GM23338 (cell line): ENCODE measurements at regions not wholly inside any gene's neighbourhood (a gene's known extent, or its start where the extent isn't known, plus 50 kb on each side); places are given as distances from the start of the nearest gene placed in this dataset.
A peak's percentile ranks its signal among the peaks of the same experiment; 100 is the strongest.

Experiments used
- ATAC-seq: fragments of 200-7000 bp; cut with Tn5 transposase; 3 replicates; pipeline ENCODE4 v1.9.1; 2020
- DNase-seq: peaks from one replicate; pipeline ENCODE4 v3.0.0-alpha.2; 2015; ENCODE audit warnings: low spot score
- H2AFZ ChIP-seq: fragments of 200-600 bp; sonication (generic); 2 replicates; pipeline ENCODE4 v1.8.0; 2016; ENCODE audit warnings: antibody characterized with exemption, mild to moderate bottlenecking, moderate library complexity
- H3F3A ChIP-seq: fragments of 200-600 bp; sonication (generic); replicated peaks from 2 replicates; pipeline ENCODE4 v1.8.0; 2017; ENCODE audit warnings: antibody characterized with exemption, mixed run types, low read depth
- H3K27ac ChIP-seq: fragments of 200-600 bp; sonication (generic); 2 replicates; pipeline ENCODE4 v1.6.1; 2016; ENCODE audit warnings: low read depth
- H3K27me3 ChIP-seq: fragments of 200-600 bp; sonication (generic); 2 replicates; pipeline ENCODE4 v1.8.0; 2016; ENCODE audit warnings: mild to moderate bottlenecking, mixed run types, moderate library complexity; ENCODE audit not compliant: insufficient read depth
- H3K36me3 ChIP-seq: fragments of 200-600 bp; sonication (generic); 2 replicates; pipeline ENCODE4 v1.8.0; 2016; ENCODE audit warnings: mild to moderate bottlenecking; ENCODE audit not compliant: insufficient read depth
- H3K4me1 ChIP-seq: fragments of 200-600 bp; sonication (generic); 2 replicates; pipeline ENCODE4 v1.8.0; 2016; ENCODE audit warnings: mild to moderate bottlenecking, moderate library complexity; ENCODE audit not compliant: insufficient read depth
- H3K4me2 ChIP-seq: fragments of 200-600 bp; sonication (generic); 2 replicates; pipeline ENCODE4 v1.7.1; 2017; ENCODE audit warnings: mixed run types
- H3K4me3 ChIP-seq: fragments of 200-600 bp; sonication (generic); 2 replicates; pipeline ENCODE4 v1.6.1; 2016; ENCODE audit warnings: mixed run types
- H3K79me2 ChIP-seq: fragments of 200-600 bp; sonication (generic); replicated peaks from 2 replicates; pipeline ENCODE4 v1.8.0; 2017; ENCODE audit warnings: mild to moderate bottlenecking; ENCODE audit not compliant: insufficient read depth
- H3K9me2 ChIP-seq: fragments of 200-600 bp; sonication (generic); 2 replicates; pipeline ENCODE4 v1.8.0; 2017; ENCODE audit not compliant: insufficient read depth
- H4K20me1 ChIP-seq: fragments of 200-600 bp; sonication (generic); replicated peaks from 2 replicates; pipeline ENCODE4 v1.8.0; 2017; ENCODE audit warnings: mild to moderate bottlenecking; ENCODE audit not compliant: insufficient read depth
- H3K27ac Mint-ChIP-seq: 2 replicates; pipeline ENCODE4 v1.8.0; 2020; ENCODE audit warnings: inconsistent platforms, mild to moderate bottlenecking, moderate library complexity, mixed read lengths
- H3K27me3 Mint-ChIP-seq: 3 replicates; pipeline ENCODE4 v1.8.0; 2022; ENCODE audit warnings: low read depth, mild to moderate bottlenecking, moderate library complexity, mixed read lengths, inconsistent platforms; ENCODE audit not compliant: insufficient read depth, poor library complexity
- H3K36me3 Mint-ChIP-seq: 3 replicates; pipeline ENCODE4 v1.8.0; 2021; ENCODE audit warnings: low read depth, mild to moderate bottlenecking, inconsistent platforms, moderate library complexity, mixed read lengths
- H3K4me1 Mint-ChIP-seq: 3 replicates; pipeline ENCODE4 v1.8.0; 2020; ENCODE audit warnings: mild to moderate bottlenecking, inconsistent platforms, mixed read lengths
- H3K4me3 Mint-ChIP-seq: 3 replicates; pipeline ENCODE4 v1.8.0; 2021; ENCODE audit warnings: moderate library complexity, mild to moderate bottlenecking, inconsistent platforms, mixed read lengths
- H3K9me3 Mint-ChIP-seq: 3 replicates; pipeline ENCODE4 v1.8.0; 2020; ENCODE audit warnings: moderate library complexity, mild to moderate bottlenecking, inconsistent platforms, mixed read lengths
- CREB1 ChIP-seq: fragments of 250-450 bp; sonication (Bioruptor Pico); IDR thresholded peaks from 2 replicates; pipeline ENCODE4 v1.5.0; 2020; ENCODE audit warnings: low read depth, mild to moderate bottlenecking, moderate library complexity
- CTCF ChIP-seq, 2 experiments: fragments of 200-600 bp in 1 of 2; sonication (generic) in 1 of 2; conservative IDR thresholded peaks; 2 replicates each; pipeline versions ENCODE4 v1.5.1 to v1.6.1; 2016 to 2017; ENCODE audit warnings: antibody characterized with exemption in 2 of 2, low read depth in 2 of 2, mild to moderate bottlenecking in 2 of 2, moderate library complexity in 1 of 2
- EZH2 ChIP-seq: fragments of 200-600 bp; sonication (generic); IDR thresholded peaks from one replicate; pipeline ENCODE4 v1.8.0; 2017; ENCODE audit warnings: antibody characterized with exemption, mild to moderate bottlenecking, low read depth; ENCODE audit not compliant: unreplicated experiment
- EZH2phosphoT487 ChIP-seq: fragments of 200-600 bp; sonication (generic); IDR thresholded peaks from one replicate; pipeline ENCODE4 v1.8.1; 2018; ENCODE audit warnings: antibody characterized with exemption; ENCODE audit not compliant: unreplicated experiment
- JUNB ChIP-seq: IDR thresholded peaks from one replicate; pipeline ENCODE4 v1.6.1; 2016; ENCODE audit warnings: antibody characterized with exemption; ENCODE audit not compliant: unreplicated experiment
- NANOG ChIP-seq: IDR thresholded peaks from 2 replicates; pipeline ENCODE4 v1.6.1; 2016; ENCODE audit warnings: antibody characterized with exemption, borderline replicate concordance
- POLR2AphosphoS5 ChIP-seq: IDR thresholded peaks from 2 replicates; pipeline ENCODE4 v1.6.1; 2016; ENCODE audit warnings: antibody characterized with exemption, low read depth
- REST ChIP-seq: IDR thresholded peaks from one replicate; pipeline ENCODE4 v1.6.1; 2018; ENCODE audit warnings: antibody characterized with exemption; ENCODE audit not compliant: unreplicated experiment
- ZNF114 ChIP-seq: fragments of 250-450 bp; sonication (Bioruptor Pico); IDR thresholded peaks from 2 replicates; pipeline ENCODE4 v1.5.0; 2020; ENCODE audit warnings: mild to moderate bottlenecking, moderate library complexity
- ZNF331 ChIP-seq: fragments of 250-450 bp; sonication (Bioruptor Pico); IDR thresholded peaks from 2 replicates; pipeline ENCODE4 v1.5.0; 2020; ENCODE audit warnings: low read depth, mild to moderate bottlenecking, moderate library complexity
- ZNF462 ChIP-seq: fragments of 250-450 bp; sonication (Bioruptor Pico); IDR thresholded peaks from 2 replicates; pipeline ENCODE4 v1.5.0; 2020; ENCODE audit warnings: mild to moderate bottlenecking, moderate library complexity

- TF ChIP-seq CTCF (conservative IDR thresholded peaks at IDR 0.05; ENCODE audit: low read depth in 2 of 2) (no peak), ZNF331 (CRISPR knock-in tag) (no peak), NANOG (no peak), EZH2phosphoT487 (no peak), ZNF114 (no peak), ZNF462 (no peak), POLR2AphosphoS5 (no peak), CREB1 (CRISPR knock-in tag) (no peak)
These were observed 81.8 kb upstream of the CNKSR3 start (continued) for GRCh38 chr6:154592199-154592860.

GRCh38 chr6:154593122-154593521, 82.6 kb upstream of the CNKSR3 start:
- Mint-ChIP-seq H3K27me3 (peaks cover 2% of the 10 kb centered on the region), H3K4me1 (peaks cover 19% of the 10 kb centered on the region), H3K27ac (no peak overlapping the region), H3K36me3 (no peaks in the 10 kb centered on the region), H3K9me3 (no peaks in the 10 kb centered on the region), H3K4me3 (no peak overlapping the region)
- ATAC-seq (peak; percentile 81), DNase-seq (peak; percentile 24)
- Histone ChIP-seq H3K27me3 (no peaks in the 10 kb centered on the region), H3K79me2 (no peaks in the 10 kb centered on the region), H4K20me1 (no peaks in the 10 kb centered on the region), H3K4me3 (no peak overlapping the region), H3K9me2 (no peaks in the 10 kb centered on the region), H3K4me2 (no peak overlapping the region), H3K36me3 (no peaks in the 10 kb centered on the region), H3K27ac (no peak overlapping the region), H3K4me1 (peaks cover 14% of the 10 kb centered on the region), H3F3A (no peaks in the 10 kb centered on the region), H2AFZ (peak overlapping the region; percentile 94)
- TF ChIP-seq JUNB (no peak), EZH2 (no peak), CREB1 (CRISPR knock-in tag) (no peak), REST (no peak), CTCF (conservative IDR thresholded peaks at IDR 0.05; ENCODE audit: low read depth in 2 of 2) (no peak), EZH2phosphoT487 (no peak)
